ENCODE measurements at regions not wholly inside any gene's neighbourhood (a gene's known extent, or its start where the extent isn't known, plus 50 kb on each side); places are given as distances from the start of the nearest gene placed in this dataset.

DNA sequence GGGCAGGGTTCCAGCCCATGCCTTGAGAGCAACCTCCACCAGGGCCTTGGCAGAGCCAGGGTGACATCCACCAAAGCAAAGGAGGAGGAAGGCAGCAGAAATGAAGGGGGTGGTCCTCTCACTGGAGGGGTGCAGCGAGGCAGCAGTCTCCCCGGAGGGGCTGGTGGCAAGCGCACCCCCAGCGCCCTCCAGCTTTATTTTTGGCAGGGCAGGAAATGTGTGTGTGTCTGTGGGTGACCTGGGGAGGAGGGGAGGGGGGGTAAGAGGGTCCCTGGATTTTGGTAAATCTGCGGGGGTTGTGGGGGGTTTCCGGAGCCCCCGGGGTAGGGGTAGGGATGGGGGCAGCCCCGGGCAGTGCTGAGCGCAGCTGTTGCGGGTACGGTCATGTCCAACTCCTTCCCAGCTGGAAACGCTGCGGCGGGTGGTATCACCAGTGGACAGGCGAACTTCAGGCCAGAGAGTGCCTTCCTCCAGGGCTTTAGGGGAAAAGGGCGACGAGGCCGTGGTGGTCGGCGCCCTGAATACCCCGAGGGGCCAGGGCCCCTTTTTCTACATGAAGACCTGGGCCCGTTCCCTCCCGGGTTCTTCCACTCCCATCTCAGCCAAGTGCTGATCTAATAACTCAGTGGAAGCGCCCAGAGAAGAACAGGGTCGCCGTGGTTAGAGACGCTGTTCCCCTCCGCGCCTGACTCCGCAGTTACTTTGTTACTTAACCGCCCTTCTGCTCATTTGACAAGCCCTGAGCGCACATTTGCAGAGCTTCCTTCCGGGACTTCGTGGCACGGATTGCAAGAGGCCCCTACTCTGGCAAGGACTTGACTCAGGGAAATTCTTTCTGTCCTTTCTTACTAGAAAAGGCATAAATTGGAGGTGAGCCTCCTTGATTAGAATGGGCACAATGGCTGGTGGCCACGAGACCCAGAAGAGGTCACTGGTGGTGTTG lies 55.2 kb downstream of the FOS start:
- DNase-seq (ENCODE audit: low spot score), result no peak

DNA sequence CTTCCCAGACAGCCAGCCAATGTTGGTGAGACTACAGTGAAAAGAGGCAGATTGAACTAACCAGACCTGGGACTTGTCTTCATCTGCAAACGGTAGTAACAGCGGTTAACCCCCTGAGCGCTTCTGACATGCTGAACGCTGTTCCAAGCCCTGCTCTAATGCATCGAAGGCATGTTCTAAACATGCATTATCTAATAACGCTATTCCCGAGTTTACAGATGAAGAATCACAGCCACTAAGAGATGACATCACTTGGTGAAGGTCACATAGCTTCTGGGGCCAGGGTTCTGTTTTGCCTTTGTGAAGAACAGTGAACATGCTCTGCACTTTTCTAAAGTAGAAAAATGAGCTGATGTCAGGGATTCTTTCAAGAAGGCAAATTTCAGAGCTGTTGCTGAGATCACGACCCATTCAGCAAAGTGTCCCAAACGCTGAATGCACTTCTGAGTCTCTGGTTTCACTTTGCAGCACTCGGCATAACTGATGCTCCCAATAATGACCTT lies 56.0 kb downstream of the FOS start:
- no peak for DNase-seq (ENCODE audit: low spot score)

DNA sequence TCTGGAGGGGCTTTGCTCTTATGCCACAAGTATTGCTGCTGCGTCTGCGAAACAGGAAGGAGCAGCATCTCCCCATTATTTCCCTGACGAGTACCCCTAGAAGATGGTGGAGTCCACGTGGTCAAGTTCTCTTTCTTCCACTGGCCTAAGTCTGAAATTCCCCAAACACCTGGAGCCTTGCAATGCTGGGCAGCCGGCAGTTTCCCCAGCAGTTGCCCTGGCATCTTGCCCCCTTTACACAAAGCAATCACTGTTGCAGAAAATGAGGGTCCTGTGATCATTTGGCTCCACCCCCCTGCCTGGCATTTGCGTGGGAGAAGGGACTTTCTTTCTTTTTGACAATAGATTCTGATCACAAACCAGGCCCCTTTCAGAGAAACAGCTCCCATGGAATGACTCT lies 56.9 kb downstream of the FOS start:
- no peak for DNase-seq (ENCODE audit: low spot score)

DNA sequence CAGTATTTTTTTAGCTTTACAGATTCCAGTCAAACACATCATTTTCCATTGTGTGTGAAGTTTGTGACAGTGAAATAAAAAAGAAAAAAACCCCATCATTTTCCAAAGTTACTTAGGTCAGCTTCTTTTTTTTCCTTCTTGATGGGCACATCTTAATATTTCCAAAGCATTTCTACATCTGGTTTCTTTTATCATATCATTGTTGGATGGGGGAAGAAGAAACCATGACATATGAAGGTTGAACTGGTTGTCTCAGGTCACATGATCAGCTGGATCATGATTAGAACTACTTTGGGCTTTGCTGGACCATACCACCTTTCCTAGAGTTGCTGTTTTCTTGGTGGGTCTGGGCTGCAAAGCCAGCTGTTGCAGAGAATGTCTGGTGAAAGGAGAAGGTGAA lies 59.8 kb downstream of the FOS start:
- no peak for DNase-seq (ENCODE audit: low spot score)

DNA sequence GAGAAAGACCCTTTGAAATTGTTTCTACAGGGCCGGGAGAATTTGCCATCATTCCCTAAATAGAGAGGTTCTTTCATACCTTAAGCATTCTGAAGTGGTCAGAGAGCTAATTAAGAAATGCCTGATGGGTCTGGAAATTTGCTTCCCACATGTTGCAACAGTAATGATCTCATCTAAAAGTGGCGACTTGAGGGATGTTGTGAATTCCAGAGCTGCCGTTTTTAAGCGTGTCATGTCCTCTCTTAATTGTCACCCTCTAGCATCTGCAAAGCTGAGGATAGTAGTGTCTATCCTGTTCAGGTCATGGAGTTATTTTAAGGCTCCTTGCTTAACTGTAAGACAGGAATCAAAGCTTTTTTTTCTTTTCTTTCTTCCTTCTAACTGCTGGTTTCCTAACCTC lies 60.4 kb downstream of the FOS start:
- no peak for DNase-seq (ENCODE audit: low spot score)

DNA sequence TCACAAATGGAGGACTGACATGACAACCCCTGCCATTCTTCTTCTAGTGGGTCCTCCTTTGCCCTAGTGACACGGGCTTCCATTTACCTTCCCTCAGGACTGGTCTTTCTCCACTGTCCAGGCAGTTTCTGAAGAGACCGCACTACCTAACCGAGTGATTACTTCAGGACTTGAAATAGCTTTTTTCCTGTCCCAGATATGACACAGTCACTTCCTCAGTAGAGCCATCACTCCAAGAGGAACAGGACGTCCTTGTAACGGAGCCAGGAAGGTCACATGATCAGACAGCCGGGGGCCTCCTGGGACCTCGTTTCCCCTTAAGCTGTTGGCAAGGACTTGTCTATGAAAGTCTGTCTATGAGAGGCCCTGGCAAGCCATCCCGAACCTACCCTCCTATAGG lies 62.3 kb downstream of the FOS start:
- no peak for DNase-seq (ENCODE audit: low spot score)

- no peak for DNase-seq (ENCODE audit: low spot score)
These were observed 63.0 kb downstream of the FOS start for GRCh38 chr14:75341620-75342019.

- no peak for DNase-seq (ENCODE audit: low spot score)
These were observed 64.4 kb downstream of the FOS start for GRCh38 chr14:75342762-75343599.

- DNase-seq (ENCODE audit: low spot score), result no peak
These were observed 65.3 kb downstream of the FOS start for GRCh38 chr14:75343911-75344310.

DNA sequence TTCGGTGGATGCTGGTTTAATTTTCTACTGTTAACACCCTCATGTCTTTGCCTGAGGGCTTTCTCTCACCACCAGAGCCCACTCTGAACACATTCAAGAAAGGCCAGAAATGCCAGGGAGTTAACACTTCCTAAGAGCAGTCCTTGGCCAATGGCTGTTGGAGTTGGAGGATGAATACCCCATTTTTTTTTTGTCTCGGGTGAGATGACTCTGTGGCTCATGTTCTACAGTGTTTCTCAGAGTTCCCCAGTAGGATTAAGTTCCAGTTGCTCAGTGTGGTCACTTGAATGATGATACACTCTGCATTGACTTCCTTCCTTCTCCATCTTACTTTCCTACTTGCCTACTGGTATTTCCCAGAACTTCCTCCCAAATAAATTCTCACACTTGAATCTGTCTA lies 65.8 kb downstream of the FOS start:
- DNase-seq (ENCODE audit: low spot score), result no peak

GRCh38 chr14:75350505-75351060 lies 72.0 kb downstream of the FOS start:
- no peak for DNase-seq (ENCODE audit: low spot score)

GRCh38 chr14:75359098-75359497 lies 68.7 kb upstream of the JDP2 start:
- no peak for DNase-seq (ENCODE audit: low spot score)

GRCh38 chr14:75361041-75361440 lies 66.8 kb upstream of the JDP2 start:
- DNase-seq (ENCODE audit: low spot score), result no peak

- peak; percentile 12 for DNase-seq (ENCODE audit: low spot score)
These were observed 65.9 kb upstream of the JDP2 start for GRCh38 chr14:75361751-75362433.

DNA sequence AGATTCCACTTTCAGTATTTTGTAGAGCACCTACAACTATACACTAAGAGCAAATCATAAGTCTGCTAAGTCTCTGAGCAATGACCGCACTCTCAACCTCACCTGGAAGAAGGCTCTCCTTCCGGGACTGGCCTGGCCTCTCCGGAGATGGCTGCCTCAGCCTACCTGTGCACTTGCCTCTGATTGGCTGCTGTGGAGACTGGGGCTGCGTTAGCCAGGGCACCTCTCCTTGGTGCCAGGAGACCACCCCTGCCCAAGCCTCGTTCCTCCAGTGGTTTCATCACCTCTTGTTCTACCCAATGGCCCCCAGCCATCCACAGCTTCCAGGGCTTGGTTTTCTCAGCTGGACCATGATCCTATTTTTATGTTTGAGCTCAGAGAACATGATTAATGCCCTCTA lies 64.7 kb upstream of the JDP2 start:
- no peak for DNase-seq (ENCODE audit: low spot score)

DNA sequence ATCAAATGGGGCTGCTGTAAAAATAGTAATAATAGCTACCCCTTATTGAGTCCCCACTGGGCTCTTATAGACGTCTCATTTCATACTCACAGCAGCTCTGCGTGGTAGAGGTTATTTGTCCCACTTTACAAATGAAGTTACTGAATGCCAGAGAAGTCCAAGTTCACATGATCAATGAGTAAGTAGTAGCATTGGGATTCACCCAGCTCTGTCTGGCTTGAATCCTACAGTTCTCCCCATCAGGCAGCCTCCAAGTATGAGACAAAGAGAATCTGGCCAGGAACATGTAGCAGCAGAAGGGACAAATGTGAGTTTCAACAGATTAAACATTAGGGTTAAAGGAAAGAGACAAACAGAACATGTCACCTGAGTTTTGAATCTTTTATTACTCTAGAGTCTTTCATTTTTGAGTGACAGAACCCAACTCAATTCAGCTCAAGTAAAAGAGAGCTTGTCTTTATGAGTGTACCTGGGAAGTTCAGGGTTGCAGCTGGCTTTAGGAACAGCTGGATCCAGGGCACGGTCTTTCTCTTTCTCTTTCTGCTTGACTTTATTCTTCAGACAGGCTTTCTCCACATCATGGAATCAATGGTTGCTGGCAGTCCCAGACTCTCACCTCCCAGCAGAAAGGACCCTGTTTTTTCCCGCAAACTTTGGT lies 64.1 kb upstream of the JDP2 start:
- no peak for DNase-seq (ENCODE audit: low spot score)

GRCh38 chr14:75365116-75365515 lies 62.7 kb upstream of the JDP2 start:
- DNase-seq (ENCODE audit: low spot score), result no peak

- no peak for DNase-seq (ENCODE audit: low spot score)
These were observed 60.9 kb upstream of the JDP2 start for GRCh38 chr14:75366963-75367362.

DNA sequence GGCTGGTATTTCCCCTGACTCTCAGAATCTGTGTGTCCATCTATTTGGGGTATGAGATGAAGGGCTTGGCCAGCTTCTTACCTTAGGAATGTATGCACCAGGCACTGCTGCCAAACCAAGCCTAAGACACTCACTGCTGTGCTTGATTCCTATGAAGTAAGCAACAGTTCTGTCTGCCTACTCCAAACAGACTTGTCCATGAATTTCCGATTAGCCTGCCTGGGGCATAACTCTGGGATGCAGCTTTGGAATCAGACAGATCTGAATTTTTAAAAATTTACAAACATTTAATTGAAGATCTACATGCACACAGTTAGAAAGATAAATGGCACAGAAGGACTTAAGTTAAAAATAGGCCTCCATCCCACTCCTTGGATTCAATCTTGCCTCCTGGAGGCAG lies 59.5 kb upstream of the JDP2 start:
- no peak for DNase-seq (ENCODE audit: low spot score)

- DNase-seq (ENCODE audit: low spot score), result no peak
These were observed 58.3 kb upstream of the JDP2 start for GRCh38 chr14:75369506-75369905.

GRCh38 chr14:75370416-75371205 lies 57.2 kb upstream of the JDP2 start:
- DNase-seq (ENCODE audit: low spot score), result no peak

Data from hepatic stellate cell (primary cell).